ENCODE measurements at regions not wholly inside any gene's neighbourhood (a gene's known extent, or its start where the extent isn't known, plus 50 kb on each side); places are given as distances from the start of the nearest gene placed in this dataset.

DNA sequence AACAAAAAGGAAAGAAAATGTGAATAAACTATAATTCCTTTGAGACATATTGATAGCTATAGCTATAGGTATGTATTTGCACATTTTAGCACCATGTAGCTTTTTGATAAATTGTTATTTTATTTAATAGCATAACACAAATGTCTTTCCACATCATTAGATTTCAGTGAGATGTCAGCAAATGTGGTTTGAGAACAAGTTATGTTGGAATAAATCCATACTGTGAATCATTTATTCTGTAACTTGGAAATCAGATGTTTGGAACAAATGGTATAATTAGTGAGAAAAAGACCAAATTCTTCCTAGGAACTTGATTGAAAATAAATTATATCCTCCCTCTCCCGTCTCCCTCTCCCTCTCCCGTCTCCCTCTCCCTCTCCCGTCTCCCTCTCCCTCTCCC, 62.8 kb downstream of the NABP1 start:
- Histone ChIP-seq H3K4me3 (ENCODE audit: control insufficient read depth in 2 of 3, extremely low read depth in 1 of 3, insufficient read depth in 2 of 3, low read depth in 1 of 3, low read length in 3 of 3) (no peak overlapping the region), H3K27ac (ENCODE audit: control insufficient read depth, insufficient read depth, low read length) (no peak overlapping the region), H3K27me3 (ENCODE audit: control insufficient read depth, extremely low read depth, insufficient read depth, low read length) (no peaks in the 10 kb centered on the region), H3K79me2 (ENCODE audit: control insufficient read depth, insufficient read depth, low read length) (no peaks in the 10 kb centered on the region), H3K9ac (ENCODE audit: control insufficient read depth, extremely low read depth, insufficient read depth, low read length) (no peak overlapping the region), H3K4me2 (ENCODE audit: control insufficient read depth, extremely low read depth, insufficient read depth, low read depth, low read length) (no peak overlapping the region), H3K9me3 (ENCODE audit: control insufficient read depth, low read depth, low read length) (no peaks in the 10 kb centered on the region), H2AFZ (ENCODE audit: control insufficient read depth, low read length) (no peak overlapping the region), H3K9me1 (ENCODE audit: control insufficient read depth, extremely low read depth, insufficient read depth, low read length) (no peaks in the 10 kb centered on the region), H4K20me1 (ENCODE audit: control insufficient read depth, extremely low read depth, insufficient read depth, low read length) (no peaks in the 10 kb centered on the region), H3K36me3 (ENCODE audit: control insufficient read depth in 2 of 2, extremely low read depth in 1 of 2, insufficient read depth in 2 of 2, low read length in 2 of 2) (no peaks in the 10 kb centered on the region), H3K4me1 (ENCODE audit: control insufficient read depth, extremely low read depth, insufficient read depth, low read length) (no peaks in the 10 kb centered on the region)
- no peak for DNase-seq (ENCODE audit: low read depth, low spot score)
- FAIRE-seq, result no peak
- dilution Hi-C loops (cut with MboI; ENCODE audit: extremely low pct_ligation_motif_present, low sequenced_read_pairs), result no loop called here
- TF ChIP-seq EZH2 (IDR thresholded peaks at IDR 0.05; ENCODE audit: low read length), result no peak
- TF ChIP-seq, protein P1, sequence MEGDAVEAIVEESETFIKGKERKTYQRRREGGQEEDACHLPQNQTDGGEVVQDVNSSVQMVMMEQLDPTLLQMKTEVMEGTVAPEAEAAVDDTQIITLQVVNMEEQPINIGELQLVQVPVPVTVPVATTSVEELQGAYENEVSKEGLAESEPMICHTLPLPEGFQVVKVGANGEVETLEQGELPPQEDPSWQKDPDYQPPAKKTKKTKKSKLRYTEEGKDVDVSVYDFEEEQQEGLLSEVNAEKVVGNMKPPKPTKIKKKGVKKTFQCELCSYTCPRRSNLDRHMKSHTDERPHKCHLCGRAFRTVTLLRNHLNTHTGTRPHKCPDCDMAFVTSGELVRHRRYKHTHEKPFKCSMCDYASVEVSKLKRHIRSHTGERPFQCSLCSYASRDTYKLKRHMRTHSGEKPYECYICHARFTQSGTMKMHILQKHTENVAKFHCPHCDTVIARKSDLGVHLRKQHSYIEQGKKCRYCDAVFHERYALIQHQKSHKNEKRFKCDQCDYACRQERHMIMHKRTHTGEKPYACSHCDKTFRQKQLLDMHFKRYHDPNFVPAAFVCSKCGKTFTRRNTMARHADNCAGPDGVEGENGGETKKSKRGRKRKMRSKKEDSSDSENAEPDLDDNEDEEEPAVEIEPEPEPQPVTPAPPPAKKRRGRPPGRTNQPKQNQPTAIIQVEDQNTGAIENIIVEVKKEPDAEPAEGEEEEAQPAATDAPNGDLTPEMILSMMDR (optimal IDR thresholded peaks at IDR 0.05 in 1 of 3, IDR thresholded peaks at IDR 0.05 in 1 of 3, conservative IDR thresholded peaks at IDR 0.05 in 1 of 3; ENCODE audit: extremely low read depth in 1 of 3, insufficient read depth in 2 of 3, low read length in 3 of 3), result no peak

DNA sequence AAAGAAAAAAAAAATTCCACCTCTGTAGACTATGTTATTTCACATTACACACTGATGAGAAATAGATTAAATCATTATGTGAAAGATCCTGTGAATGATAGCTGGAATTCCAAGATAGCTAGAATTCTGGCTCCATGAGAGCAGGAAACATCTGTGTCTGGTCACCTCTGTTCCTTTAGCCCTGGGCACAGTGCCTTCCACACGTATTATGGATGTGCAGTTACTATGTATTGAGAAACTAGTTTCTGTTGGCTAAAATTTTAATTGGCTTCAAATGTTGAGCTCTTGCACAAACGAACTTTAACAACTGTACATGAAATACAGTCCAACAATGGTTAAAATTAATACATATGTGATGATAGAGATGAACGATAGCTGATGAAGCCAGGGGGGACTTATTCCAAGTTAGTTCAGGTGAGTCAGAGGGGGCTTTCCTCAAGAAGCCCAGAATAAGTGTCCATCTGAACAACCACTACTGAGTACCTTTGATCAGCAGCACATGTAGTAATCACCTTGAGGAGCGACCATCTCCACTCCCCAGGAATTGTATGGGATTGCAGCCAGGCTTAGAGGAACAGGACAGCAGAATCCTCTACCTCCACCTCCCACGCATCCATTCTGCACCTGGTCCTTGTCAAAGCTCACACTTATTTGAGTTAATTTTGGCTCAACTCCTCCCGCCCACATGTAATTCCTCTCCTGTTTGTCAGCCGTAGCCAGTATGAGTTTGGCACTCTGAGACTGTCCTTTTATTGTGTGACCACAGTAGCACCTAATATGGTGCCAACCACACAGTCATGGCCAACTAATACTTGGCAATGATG, 68.6 kb downstream of the NABP1 start:
- DNase-seq (ENCODE audit: low read depth, low spot score), result no peak
- no peak overlapping the region for H3K27ac ChIP-seq (ENCODE audit: control insufficient read depth, insufficient read depth, low read length)
- no peak for FAIRE-seq
- no peaks in the 10 kb centered on the region for H3K9me1 ChIP-seq (ENCODE audit: control insufficient read depth, extremely low read depth, insufficient read depth, low read length)
- no peaks in the 10 kb centered on the region for H4K20me1 ChIP-seq (ENCODE audit: control insufficient read depth, extremely low read depth, insufficient read depth, low read length)
- no peaks in the 10 kb centered on the region for H3K79me2 ChIP-seq (ENCODE audit: control insufficient read depth, insufficient read depth, low read length)
- no peak overlapping the region for H3K4me2 ChIP-seq (ENCODE audit: control insufficient read depth, extremely low read depth, insufficient read depth, low read depth, low read length)
- no peaks in the 10 kb centered on the region for H3K4me1 ChIP-seq (ENCODE audit: control insufficient read depth, extremely low read depth, insufficient read depth, low read length)
- H3K4me3 ChIP-seq (ENCODE audit: control insufficient read depth in 2 of 3, extremely low read depth in 1 of 3, insufficient read depth in 2 of 3, low read depth in 1 of 3, low read length in 3 of 3), result no peak overlapping the region
- no peak overlapping the region for H2AFZ ChIP-seq (ENCODE audit: control insufficient read depth, low read length)
- no peak for TF ChIP-seq EZH2 (IDR thresholded peaks at IDR 0.05; ENCODE audit: low read length)
- TF ChIP-seq, protein P1 (optimal IDR thresholded peaks at IDR 0.05 in 1 of 3, IDR thresholded peaks at IDR 0.05 in 1 of 3, conservative IDR thresholded peaks at IDR 0.05 in 1 of 3; ENCODE audit: extremely low read depth in 1 of 3, insufficient read depth in 2 of 3, low read length in 3 of 3), result no peak
- no peaks in the 10 kb centered on the region for H3K27me3 ChIP-seq (ENCODE audit: control insufficient read depth, extremely low read depth, insufficient read depth, low read length)
- H3K36me3 ChIP-seq (ENCODE audit: control insufficient read depth in 2 of 2, extremely low read depth in 1 of 2, insufficient read depth in 2 of 2, low read length in 2 of 2), result no peaks in the 10 kb centered on the region
- H3K9ac ChIP-seq (ENCODE audit: control insufficient read depth, extremely low read depth, insufficient read depth, low read length), result no peak overlapping the region
- dilution Hi-C loops (cut with MboI; ENCODE audit: extremely low pct_ligation_motif_present, low sequenced_read_pairs), result no loop called here
- H3K9me3 ChIP-seq (ENCODE audit: control insufficient read depth, low read depth, low read length), result no peaks in the 10 kb centered on the region

Data from keratinocyte (primary cell).